Amygdala (tissue), 56 donors: ENCODE measurements at regions not wholly inside any gene's neighbourhood (a gene's known extent, or its start where the extent isn't known, plus 50 kb on each side); places are given as distances from the start of the nearest gene placed in this dataset.
"Not testable (repeated sequence)": the region's sequence is repeated elsewhere in the genome, so short reads cannot be mapped to it uniquely, and the experiment has no call there.

Experiments
- DNase-seq, 56 donors: peaks; one replicate each; lab custom pipeline; 2025; lab: John Stamatoyannopoulos, UW

DNA sequence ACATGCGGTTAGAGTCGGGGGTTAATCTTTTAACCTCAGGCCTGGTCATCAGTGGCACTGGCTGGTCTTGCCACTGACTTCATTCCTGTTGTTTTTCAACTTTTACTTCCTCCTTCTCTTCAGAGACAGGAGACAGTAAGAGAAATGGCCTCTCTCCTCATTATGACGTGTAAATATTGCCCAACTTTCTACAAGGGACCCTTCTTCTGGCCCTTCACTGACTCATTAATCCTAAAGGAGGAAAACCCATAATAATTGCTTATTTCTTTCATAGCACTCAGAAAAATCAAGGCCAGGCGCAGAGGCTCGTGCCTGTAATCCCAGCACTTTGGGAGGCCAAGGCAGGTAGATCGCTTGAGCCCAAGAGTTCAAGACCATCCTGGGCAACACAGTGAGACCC, 89.3 kb upstream of the SLC1A4 start:
- DNase-seq, result not testable (repeated sequence)

DNA sequence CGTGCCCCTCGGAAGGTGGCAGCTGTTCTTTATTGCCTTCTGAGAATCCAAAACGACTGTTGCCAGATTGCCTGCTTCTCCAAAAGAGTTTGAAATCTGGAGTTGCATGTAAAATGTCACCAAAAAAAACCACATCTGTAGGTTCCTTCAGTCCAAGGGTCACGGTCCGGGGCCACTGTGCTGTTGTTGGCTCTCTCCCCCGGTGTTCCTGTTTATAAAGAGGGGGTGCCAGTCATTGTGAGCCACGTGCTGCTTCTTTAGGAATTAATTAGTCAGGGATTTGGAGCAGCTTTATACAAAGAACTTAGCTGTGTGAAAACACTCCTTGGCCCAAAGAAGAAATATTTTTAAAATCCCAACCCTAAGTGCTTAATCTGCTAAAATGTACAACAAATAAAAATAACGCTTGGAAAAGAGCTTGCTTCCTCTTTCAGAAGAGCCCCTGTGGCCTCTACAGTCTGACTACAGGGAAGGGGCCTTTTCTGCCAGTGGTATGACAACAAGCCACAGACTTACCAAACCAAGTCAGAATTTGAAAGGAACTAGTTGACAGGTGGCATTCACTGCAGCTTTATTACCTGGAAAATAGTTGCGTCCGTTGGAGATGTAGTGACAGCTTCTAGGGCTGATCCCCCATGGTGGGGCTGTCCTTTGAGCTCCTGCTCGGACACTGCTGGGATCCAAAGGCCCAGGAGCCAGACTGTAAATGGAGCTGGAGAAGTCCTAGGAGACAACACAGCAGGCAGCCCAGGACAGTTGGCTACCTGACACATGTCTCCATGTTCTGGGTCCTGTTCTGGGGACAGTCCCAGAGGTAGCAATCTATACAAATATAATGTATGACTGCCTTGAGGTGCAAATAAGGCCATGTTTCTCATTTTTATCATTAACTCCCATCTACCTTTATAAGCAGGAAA, 84.5 kb upstream of the SLC1A4 start:
- DNase-seq, result peak in 1 of 56 donors; percentile 24

GRCh38 chr2:64905338-64906024, 83.7 kb upstream of the SLC1A4 start:
- no peak for DNase-seq

DNA sequence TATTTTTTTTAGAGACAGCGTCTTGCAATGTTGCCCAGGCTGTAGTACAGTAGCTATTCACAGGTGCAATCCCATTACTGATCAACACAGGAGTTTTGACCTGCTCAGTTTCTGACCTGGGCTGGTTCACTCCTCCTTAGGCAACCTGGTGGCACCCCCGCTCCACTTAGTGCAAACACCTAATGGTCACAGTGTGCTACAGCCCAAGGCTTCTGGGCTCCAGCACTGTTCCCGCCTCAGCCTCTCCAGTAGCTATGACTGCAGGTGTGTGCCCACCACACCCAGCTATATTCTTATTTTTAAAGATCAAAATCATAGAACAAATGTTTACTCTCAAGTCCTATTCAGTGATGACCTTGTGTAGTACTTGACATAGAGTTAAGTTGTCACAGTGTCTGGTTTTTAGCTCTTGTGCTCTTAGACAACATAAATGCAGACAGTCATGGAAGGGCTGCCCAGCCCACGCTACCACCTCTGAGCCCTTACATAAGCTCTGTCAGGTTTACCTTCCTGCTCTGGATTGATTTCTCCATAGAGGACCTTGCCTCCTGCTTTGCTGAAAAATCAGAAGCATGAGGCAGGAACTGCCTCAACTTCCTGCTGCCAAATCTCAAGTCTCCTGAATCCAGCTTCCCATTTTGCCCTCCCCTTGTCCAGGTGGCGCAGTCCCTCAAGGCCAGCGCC, 82.2 kb upstream of the SLC1A4 start:
- DNase-seq, result no peak

GRCh38 chr2:64908406-64908805, 80.8 kb upstream of the SLC1A4 start:
- no peak for DNase-seq

DNA sequence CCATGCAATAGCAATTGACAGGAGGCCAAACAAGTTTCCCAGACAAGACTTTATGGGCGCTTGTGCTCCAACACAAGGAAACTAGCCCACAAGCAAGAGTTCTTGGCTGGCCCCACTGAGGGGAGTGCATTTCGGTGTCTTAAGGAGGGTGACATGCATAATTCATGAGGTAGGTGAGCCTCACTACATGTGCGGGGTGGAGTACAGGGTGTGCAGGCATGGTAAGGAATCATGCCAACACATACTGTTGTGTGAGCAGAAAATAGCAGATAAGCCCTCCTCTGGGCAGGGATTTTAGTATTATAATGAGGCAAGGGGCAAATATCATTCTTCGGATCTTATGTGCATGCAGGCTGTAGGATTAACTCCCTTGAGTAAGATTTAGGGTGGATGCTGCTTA, 78.7 kb upstream of the SLC1A4 start:
- DNase-seq, result no peak

- DNase-seq, result no peak
Measured at GRCh38 chr2:64910972-64911433, 78.2 kb upstream of the SLC1A4 start.

DNA sequence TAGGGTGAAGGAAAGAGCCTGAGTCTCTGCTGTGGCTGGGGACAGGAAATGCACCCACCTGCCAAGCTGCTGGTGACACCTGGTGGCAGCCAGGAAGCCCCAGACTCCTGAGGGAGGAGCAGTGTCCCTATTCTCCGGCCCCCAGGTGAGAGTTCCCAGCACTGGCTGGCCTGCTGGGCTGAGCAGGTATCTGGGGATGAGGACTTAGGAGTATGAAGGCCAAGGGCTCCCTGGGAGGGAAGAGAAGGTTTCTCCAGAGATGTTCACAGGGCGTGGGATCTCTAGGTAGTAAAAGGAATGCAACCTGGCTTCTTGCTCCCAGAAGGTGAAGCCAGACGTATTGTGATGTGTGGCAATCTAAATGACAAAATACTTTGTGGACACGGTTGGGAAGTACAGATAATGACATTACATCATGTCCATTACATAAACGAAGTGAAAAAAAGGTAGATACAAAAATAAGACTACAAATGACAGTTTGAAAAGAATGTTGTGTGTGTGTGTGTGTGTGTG, 75.8 kb upstream of the SLC1A4 start:
- no peak for DNase-seq

GRCh38 chr2:64914247-64914646, 75.0 kb upstream of the SLC1A4 start:
- no peak for DNase-seq

DNA sequence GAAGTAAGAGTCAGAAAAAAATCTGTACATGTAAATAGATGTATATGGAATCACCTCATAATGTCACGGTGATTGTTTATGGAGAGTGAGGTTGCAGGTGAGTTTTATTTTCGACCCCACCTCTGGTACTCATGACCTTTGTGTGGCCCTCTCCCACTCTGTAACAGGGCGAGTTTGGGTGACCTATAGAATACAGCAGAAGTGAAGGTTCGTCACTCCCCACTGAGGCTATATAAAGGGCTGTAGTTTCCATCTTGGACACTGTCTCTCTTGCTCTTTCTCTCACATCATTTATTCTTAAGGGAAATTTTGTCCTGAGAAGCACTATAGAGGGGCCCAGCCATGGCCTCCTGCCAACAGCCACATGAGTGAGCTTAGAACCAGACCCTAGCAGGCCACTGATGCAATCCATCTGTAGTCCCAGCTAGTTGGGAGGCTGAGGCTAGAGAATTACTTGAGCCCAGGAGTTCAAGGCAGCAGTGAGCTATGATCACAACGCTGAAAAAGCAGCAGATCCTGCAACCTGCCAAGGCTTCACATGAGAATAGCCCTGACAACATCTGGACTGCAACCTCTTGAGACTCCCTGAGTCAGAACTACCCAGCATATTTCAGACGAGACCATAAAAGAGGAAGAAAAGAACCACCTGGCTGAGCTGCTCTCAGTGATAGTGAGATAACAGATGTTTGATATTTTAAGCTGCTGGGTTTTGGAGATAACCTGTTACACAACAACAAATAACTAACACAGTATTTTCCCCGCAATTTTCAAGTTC, 74.3 kb upstream of the SLC1A4 start:
- DNase-seq, result no peak

GRCh38 chr2:64915510-64915900, 73.7 kb upstream of the SLC1A4 start:
- no peak for DNase-seq

- DNase-seq, result no peak
Measured at GRCh38 chr2:64918220-64918886, 70.8 kb upstream of the SLC1A4 start.

GRCh38 chr2:64919261-64919660, 69.9 kb upstream of the SLC1A4 start:
- no peak for DNase-seq

GRCh38 chr2:64922482-64923384, 66.5 kb upstream of the SLC1A4 start:
- peak in 18 of 56 donors; percentile 11 to 62 (median 38) for DNase-seq

GRCh38 chr2:64923385-64923710, 65.9 kb upstream of the SLC1A4 start:
- peak in 2 of 56 donors; percentile 4 to 49 for DNase-seq

DNA sequence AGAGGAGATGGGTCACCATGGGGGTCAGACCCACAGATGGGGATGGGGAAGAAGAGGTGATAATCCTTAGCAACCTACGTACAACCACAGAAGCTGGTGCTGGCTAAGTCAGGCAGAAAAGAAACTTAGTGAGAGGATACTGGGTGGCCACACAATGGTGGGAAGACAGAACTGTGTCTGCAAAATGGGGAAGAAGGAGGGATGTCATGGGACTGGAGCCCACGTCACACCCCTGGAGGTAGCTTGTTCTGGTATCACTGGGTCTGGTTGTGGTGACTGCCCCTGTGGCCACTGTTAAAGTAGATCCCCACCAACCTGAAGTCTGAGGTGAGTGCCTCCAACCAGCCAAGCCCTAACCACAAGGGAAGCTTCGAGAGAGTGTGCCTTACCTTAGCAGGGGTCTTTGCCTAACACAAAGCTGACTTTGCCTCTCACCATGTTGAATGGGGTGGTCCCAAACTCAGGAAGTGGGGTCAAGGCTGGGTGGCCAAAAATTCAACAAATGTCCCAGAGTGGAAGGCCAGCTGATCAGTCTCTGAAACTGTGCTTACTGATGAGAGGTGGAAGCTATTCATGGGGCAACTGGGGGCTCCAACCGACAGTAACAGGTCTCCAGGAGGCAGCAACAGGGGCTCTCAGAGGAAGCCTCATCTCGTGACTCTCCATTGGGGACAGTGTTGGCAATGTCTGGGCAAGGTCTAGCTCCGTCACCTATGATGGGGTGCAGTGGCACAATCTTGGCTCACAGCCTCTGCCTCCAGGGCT, 64.8 kb upstream of the SLC1A4 start:
- DNase-seq, result peak in 1 of 56 donors; percentile 12

- not testable (repeated sequence) for DNase-seq
Measured at GRCh38 chr2:64925930-64926722, 63.1 kb upstream of the SLC1A4 start.
